SK-N-SH treated with all-trans-retinoic acid at 6 μM for 48 hours (cell line): ENCODE measurements at regions not wholly inside any gene's neighbourhood (a gene's known extent, or its start where the extent isn't known, plus 50 kb on each side); places are given as distances from the start of the nearest gene placed in this dataset.

ENCODE experiments used
- ATAC-seq: fragments of 200-7000 bp; cut with Tn5 transposase; 3 replicates; pipeline ENCODE4 v1.9.1; 2020; ENCODE audit warnings: mild to moderate bottlenecking, moderate library complexity
- ARNTL ChIP-seq: fragments of 450-650 bp; formaldehyde crosslinking; IDR thresholded peaks from 2 replicates; pipeline ENCODE4 v1.5.0; 2020; ENCODE audit warnings: low read depth, mild to moderate bottlenecking, moderate library complexity, borderline replicate concordance
- BACH2 ChIP-seq: fragments of 250-450 bp; sonication (Bioruptor Pico); IDR thresholded peaks from 2 replicates; pipeline ENCODE4 v1.9.0; 2021; ENCODE audit warnings: mild to moderate bottlenecking, borderline replicate concordance
- CSDC2 ChIP-seq: fragments of 250-450 bp; sonication (Bioruptor Pico); IDR thresholded peaks from 2 replicates; pipeline ENCODE4 v1.5.0; 2020; ENCODE audit warnings: mild to moderate bottlenecking, moderate library complexity
- CSRNP3 ChIP-seq: fragments of 250-450 bp; sonication (Bioruptor Pico); IDR thresholded peaks from 2 replicates; pipeline ENCODE4 v1.5.1; 2021; ENCODE audit warnings: mild to moderate bottlenecking, moderate library complexity
- ESRRG ChIP-seq: fragments of 250-450 bp; sonication (Bioruptor Pico); IDR thresholded peaks from 2 replicates; pipeline ENCODE4 v1.6.1; 2021; ENCODE audit warnings: mild to moderate bottlenecking
- GLIS3 ChIP-seq: fragments of 250-450 bp; sonication (Bioruptor Pico); IDR thresholded peaks from 2 replicates; pipeline ENCODE4 v1.5.0; 2020; ENCODE audit warnings: mild to moderate bottlenecking, moderate library complexity
- ISL1 ChIP-seq: fragments of 250-450 bp; sonication (Bioruptor Pico); IDR thresholded peaks from 2 replicates; pipeline ENCODE4 v2.1.2; 2022; ENCODE audit warnings: mild to moderate bottlenecking, moderate library complexity
- OSR1 ChIP-seq: fragments of 250-450 bp; sonication (Bioruptor Pico); IDR thresholded peaks from 2 replicates; pipeline ENCODE4 v1.8.0; 2022; ENCODE audit warnings: moderate library complexity, mild to moderate bottlenecking, inconsistent platforms
- PPARA ChIP-seq: fragments of 250-450 bp; sonication (Bioruptor Pico); IDR thresholded peaks from 2 replicates; pipeline ENCODE4 v1.5.0; 2020; ENCODE audit warnings: mild to moderate bottlenecking, borderline replicate concordance
- RARB ChIP-seq: fragments of 250-450 bp; sonication (Bioruptor Pico); IDR thresholded peaks from 2 replicates; pipeline ENCODE4 v1.8.0; 2021; ENCODE audit warnings: mild to moderate bottlenecking, moderate library complexity
- TCF4 ChIP-seq: fragments of 250-450 bp; sonication (Bioruptor Pico); IDR thresholded peaks from 2 replicates; pipeline ENCODE4 v1.8.0; 2021; ENCODE audit warnings: mild to moderate bottlenecking, moderate library complexity, borderline replicate concordance
- ZC3H10 ChIP-seq: fragments of 250-450 bp; sonication (Bioruptor Pico); IDR thresholded peaks from 2 replicates; pipeline ENCODE4 v1.5.1; 2021; ENCODE audit warnings: mild to moderate bottlenecking, moderate library complexity
- ZFP30 ChIP-seq: fragments of 450-650 bp; formaldehyde crosslinking; IDR thresholded peaks from 2 replicates; pipeline ENCODE4 v1.5.0; 2022; ENCODE audit warnings: mild to moderate bottlenecking, moderate library complexity
- ZNF565 ChIP-seq: fragments of 450-650 bp; formaldehyde crosslinking; conservative IDR thresholded peaks from 2 replicates; pipeline ENCODE4 v1.5.0; 2020; ENCODE audit warnings: low read depth, mild to moderate bottlenecking, moderate library complexity
- ZNF8 ChIP-seq: fragments of 450-650 bp; formaldehyde crosslinking; IDR thresholded peaks from 2 replicates; pipeline ENCODE4 v1.5.0; 2020; ENCODE audit warnings: mild to moderate bottlenecking, moderate library complexity
- TF ChIP-seq, protein P1 (sequence below): fragments of 250-450 bp; sonication (Bioruptor Pico); IDR thresholded peaks from 2 replicates; pipeline ENCODE4 v1.8.0; 2020; ENCODE audit warnings: mild to moderate bottlenecking, moderate library complexity, borderline replicate concordance
- TF ChIP-seq, protein P2 (sequence below): fragments of 250-450 bp; sonication (Bioruptor Pico); IDR thresholded peaks from 2 replicates; pipeline ENCODE4 v1.8.0; 2021; ENCODE audit warnings: low read depth, mild to moderate bottlenecking, moderate library complexity, borderline replicate concordance

DNA sequence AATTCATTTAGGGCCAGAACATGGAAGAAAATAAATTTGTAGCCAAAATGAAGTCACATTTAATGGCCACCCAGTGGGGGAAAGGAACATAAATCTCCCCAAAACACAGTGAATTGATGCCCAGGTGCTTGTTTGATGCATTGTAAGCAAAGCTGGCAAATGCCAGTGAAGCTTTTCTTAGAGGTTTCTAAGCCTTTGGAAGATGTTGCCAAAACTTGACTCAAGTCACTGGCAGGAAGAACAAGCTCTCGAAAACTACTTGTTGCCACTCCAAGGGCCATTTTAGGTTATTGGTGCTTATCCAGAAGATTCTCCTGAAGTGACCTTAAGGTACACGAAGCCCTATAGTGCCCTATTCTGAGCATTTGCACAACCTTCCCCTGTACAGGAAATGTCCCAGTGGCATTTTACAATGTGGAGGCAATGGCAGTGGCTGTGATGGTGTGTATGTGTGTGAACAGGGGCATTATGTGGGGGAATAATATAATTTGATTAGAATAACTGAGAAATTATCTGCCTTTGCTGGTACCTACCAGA lies 89.5 kb upstream of the NOVA1 start:
- TF ChIP-seq ARNTL (CRISPR knock-in tag): no peak
- TF ChIP-seq CSDC2 (CRISPR knock-in tag): no peak
- no peak for TF ChIP-seq CSRNP3 (CRISPR knock-in tag)
- no peak for ATAC-seq

- ATAC-seq: no peak
- TF ChIP-seq, protein P1, sequence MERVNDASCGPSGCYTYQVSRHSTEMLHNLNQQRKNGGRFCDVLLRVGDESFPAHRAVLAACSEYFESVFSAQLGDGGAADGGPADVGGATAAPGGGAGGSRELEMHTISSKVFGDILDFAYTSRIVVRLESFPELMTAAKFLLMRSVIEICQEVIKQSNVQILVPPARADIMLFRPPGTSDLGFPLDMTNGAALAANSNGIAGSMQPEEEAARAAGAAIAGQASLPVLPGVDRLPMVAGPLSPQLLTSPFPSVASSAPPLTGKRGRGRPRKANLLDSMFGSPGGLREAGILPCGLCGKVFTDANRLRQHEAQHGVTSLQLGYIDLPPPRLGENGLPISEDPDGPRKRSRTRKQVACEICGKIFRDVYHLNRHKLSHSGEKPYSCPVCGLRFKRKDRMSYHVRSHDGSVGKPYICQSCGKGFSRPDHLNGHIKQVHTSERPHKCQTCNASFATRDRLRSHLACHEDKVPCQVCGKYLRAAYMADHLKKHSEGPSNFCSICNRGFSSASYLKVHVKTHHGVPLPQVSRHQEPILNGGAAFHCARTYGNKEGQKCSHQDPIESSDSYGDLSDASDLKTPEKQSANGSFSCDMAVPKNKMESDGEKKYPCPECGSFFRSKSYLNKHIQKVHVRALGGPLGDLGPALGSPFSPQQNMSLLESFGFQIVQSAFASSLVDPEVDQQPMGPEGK (CRISPR knock-in tag): no peak
- TF ChIP-seq ARNTL (CRISPR knock-in tag) (no peak), TCF4 (CRISPR knock-in tag) (no peak), ESRRG (CRISPR knock-in tag) (no peak), PPARA (CRISPR knock-in tag) (no peak)
Measured at GRCh38 chr14:26694521-26694920, 96.7 kb upstream of the NOVA1 start.

DNA sequence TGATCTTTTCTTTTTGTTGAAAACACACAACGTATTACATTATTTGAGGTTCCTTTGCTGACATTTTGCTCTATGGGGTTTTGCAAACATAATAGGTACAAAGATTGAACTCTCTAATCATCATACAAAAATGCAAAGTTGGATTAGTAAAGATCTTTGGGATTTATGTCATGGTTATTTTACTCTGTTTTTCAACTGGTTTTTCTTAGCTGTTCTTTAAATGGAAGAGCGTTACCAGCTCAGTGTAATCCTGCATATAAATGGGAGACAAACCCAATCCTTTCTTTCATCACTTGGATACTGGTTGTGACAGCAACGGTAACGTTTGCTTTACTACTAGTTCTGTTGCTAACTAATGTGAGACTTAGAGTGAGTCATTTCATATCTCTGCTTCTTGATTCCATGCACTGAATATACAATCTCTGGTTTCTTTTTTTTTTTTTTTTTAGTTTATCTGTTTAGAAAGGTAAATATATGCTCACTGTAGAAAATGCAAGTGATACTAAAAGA lies 104.9 kb upstream of the NOVA1 start:
- TF ChIP-seq ISL1 (CRISPR knock-in tag): no peak
- TF ChIP-seq OSR1 (CRISPR knock-in tag): no peak
- TF ChIP-seq, protein P2, sequence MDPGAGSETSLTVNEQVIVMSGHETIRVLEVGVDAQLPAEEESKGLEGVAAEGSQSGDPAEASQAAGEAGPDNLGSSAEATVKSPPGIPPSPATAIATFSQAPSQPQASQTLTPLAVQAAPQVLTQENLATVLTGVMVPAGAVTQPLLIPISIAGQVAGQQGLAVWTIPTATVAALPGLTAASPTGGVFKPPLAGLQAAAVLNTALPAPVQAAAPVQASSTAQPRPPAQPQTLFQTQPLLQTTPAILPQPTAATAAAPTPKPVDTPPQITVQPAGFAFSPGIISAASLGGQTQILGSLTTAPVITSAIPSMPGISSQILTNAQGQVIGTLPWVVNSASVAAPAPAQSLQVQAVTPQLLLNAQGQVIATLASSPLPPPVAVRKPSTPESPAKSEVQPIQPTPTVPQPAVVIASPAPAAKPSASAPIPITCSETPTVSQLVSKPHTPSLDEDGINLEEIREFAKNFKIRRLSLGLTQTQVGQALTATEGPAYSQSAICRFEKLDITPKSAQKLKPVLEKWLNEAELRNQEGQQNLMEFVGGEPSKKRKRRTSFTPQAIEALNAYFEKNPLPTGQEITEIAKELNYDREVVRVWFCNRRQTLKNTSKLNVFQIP (CRISPR knock-in tag): no peak
- no peak for TF ChIP-seq ZFP30 (CRISPR knock-in tag)
- no peak for TF ChIP-seq ESRRG (CRISPR knock-in tag)
- no peak for TF ChIP-seq ZNF8
- TF ChIP-seq ZNF565: no peak
- TF ChIP-seq CSDC2 (CRISPR knock-in tag): no peak
- TF ChIP-seq, all 23 proteins: peak for 0
- ATAC-seq: no peak

GRCh38 chr14:26703686-26704366 lies 106.0 kb upstream of the NOVA1 start:
- ATAC-seq: no peak
- TF ChIP-seq BACH2 (CRISPR knock-in tag): no peak
- TF ChIP-seq, protein P1 (CRISPR knock-in tag): no peak
- TF ChIP-seq ESRRG (CRISPR knock-in tag): no peak
- no peak for TF ChIP-seq GLIS3 (CRISPR knock-in tag)
- TF ChIP-seq CSRNP3 (CRISPR knock-in tag): no peak
- no peak for TF ChIP-seq RARB
- TF ChIP-seq, protein P2 (CRISPR knock-in tag): no peak
- no peak for TF ChIP-seq CSDC2 (CRISPR knock-in tag)
- TF ChIP-seq ZC3H10 (CRISPR knock-in tag): no peak
